ENCODE measurements at regions not wholly inside any gene's neighbourhood (a gene's known extent, or its start where the extent isn't known, plus 50 kb on each side); places are given as distances from the start of the nearest gene placed in this dataset.
"Not testable (repeated sequence)": the region's sequence is repeated elsewhere in the genome, so short reads cannot be mapped to it uniquely, and the experiment has no call there.

GRCh38 chr9:63785059-63785458 lies 1500.0 kb downstream of the FOXD4L5 start:
- H3K27me3 ChIP-seq (replicated peaks in 1 of 4; ENCODE audit: control extremely low read depth in 1 of 4, control insufficient read depth in 3 of 4, insufficient read depth in 4 of 4, low read length in 3 of 4); H3K36me3 ChIP-seq (replicated peaks in 1 of 2; ENCODE audit: control extremely low read depth in 1 of 2, control insufficient read depth in 1 of 2, extremely low read depth in 1 of 2, insufficient read depth in 2 of 2, low read length in 1 of 2); ATAC-seq (ENCODE audit: low read depth); H3K4me2 ChIP-seq (replicated peaks; ENCODE audit: low read depth, low read length, poor library complexity, severe bottlenecking); H3K9me3 ChIP-seq (ENCODE audit: control extremely low read depth in 1 of 3, control insufficient read depth in 2 of 3, insufficient read depth in 1 of 3, low read length in 2 of 3); H3K9ac ChIP-seq (ENCODE audit: low read length); H3K27me3 Mint-ChIP-seq; intact Hi-C loops (cut with micrococcal nuclease); H2AFZ ChIP-seq (ENCODE audit: insufficient read depth, low read depth, low read length, poor library complexity, severe bottlenecking); H3K79me2 ChIP-seq (ENCODE audit: control insufficient read depth, insufficient read depth, low read length); H3K4me3 ChIP-seq (ENCODE audit: control extremely low read depth in 1 of 5, extremely low read depth in 1 of 5, insufficient read depth in 1 of 5, low read depth in 2 of 5, low read length in 4 of 5); POLR2A ChIA-PET; H3K4me1 ChIP-seq (ENCODE audit: control insufficient read depth in 2 of 2, insufficient read depth in 2 of 2, low read length in 2 of 2); CTCF ChIA-PET; H3K4me1 Mint-ChIP-seq; H4K20me1 ChIP-seq (ENCODE audit: control insufficient read depth, insufficient read depth, low read length, poor library complexity, severe bottlenecking); H3K27ac Mint-ChIP-seq; H3K4me3 Mint-ChIP-seq; H3K9me3 Mint-ChIP-seq (ENCODE audit: insufficient read depth); DNase-seq; H3K27ac ChIP-seq (ENCODE audit: low read length in 2 of 2): not testable (repeated sequence)
- 82% methylated on average over 8 of the region's 15 CpGs for WGBS (ENCODE audit: insufficient coverage)

- 81% methylated on average over 8 of the region's 21 CpGs for WGBS (ENCODE audit: insufficient coverage)
- H2AFZ ChIP-seq (ENCODE audit: insufficient read depth, low read depth, low read length, poor library complexity, severe bottlenecking); H3K4me3 Mint-ChIP-seq; H4K20me1 ChIP-seq (ENCODE audit: control insufficient read depth, insufficient read depth, low read length, poor library complexity, severe bottlenecking); H3K4me2 ChIP-seq (replicated peaks; ENCODE audit: low read depth, low read length, poor library complexity, severe bottlenecking); ATAC-seq (ENCODE audit: low read depth); intact Hi-C loops (cut with micrococcal nuclease); H3K79me2 ChIP-seq (ENCODE audit: control insufficient read depth, insufficient read depth, low read length); H3K9me3 ChIP-seq (ENCODE audit: control extremely low read depth in 1 of 3, control insufficient read depth in 2 of 3, insufficient read depth in 1 of 3, low read length in 2 of 3); H3K4me1 ChIP-seq (ENCODE audit: control insufficient read depth in 2 of 2, insufficient read depth in 2 of 2, low read length in 2 of 2); H3K4me3 ChIP-seq (ENCODE audit: control extremely low read depth in 1 of 5, extremely low read depth in 1 of 5, insufficient read depth in 1 of 5, low read depth in 2 of 5, low read length in 4 of 5); H3K9me3 Mint-ChIP-seq (ENCODE audit: insufficient read depth); H3K27ac ChIP-seq (ENCODE audit: low read length in 2 of 2); CTCF ChIA-PET; H3K4me1 Mint-ChIP-seq; POLR2A ChIA-PET; H3K27ac Mint-ChIP-seq; H3K27me3 ChIP-seq (replicated peaks in 1 of 4; ENCODE audit: control extremely low read depth in 1 of 4, control insufficient read depth in 3 of 4, insufficient read depth in 4 of 4, low read length in 3 of 4); H3K36me3 ChIP-seq (replicated peaks in 1 of 2; ENCODE audit: control extremely low read depth in 1 of 2, control insufficient read depth in 1 of 2, extremely low read depth in 1 of 2, insufficient read depth in 2 of 2, low read length in 1 of 2); H3K9ac ChIP-seq (ENCODE audit: low read length); H3K27me3 Mint-ChIP-seq; DNase-seq: not testable (repeated sequence)
Measured at GRCh38 chr9:63784421-63784820, 1500.6 kb downstream of the FOXD4L5 start.

GRCh38 chr9:63781817-63782439 lies 1503.1 kb downstream of the FOXD4L5 start:
- H4K20me1 ChIP-seq (ENCODE audit: control insufficient read depth, insufficient read depth, low read length, poor library complexity, severe bottlenecking); POLR2A ChIA-PET; H3K4me3 Mint-ChIP-seq; H3K27ac Mint-ChIP-seq; CTCF ChIA-PET; H3K9me3 Mint-ChIP-seq (ENCODE audit: insufficient read depth); H3K27me3 Mint-ChIP-seq; H3K4me1 ChIP-seq (ENCODE audit: control insufficient read depth in 2 of 2, insufficient read depth in 2 of 2, low read length in 2 of 2); ATAC-seq (ENCODE audit: low read depth); H3K27me3 ChIP-seq (replicated peaks in 1 of 4; ENCODE audit: control extremely low read depth in 1 of 4, control insufficient read depth in 3 of 4, insufficient read depth in 4 of 4, low read length in 3 of 4); H3K4me1 Mint-ChIP-seq; H3K27ac ChIP-seq (ENCODE audit: low read length in 2 of 2); DNase-seq; H3K79me2 ChIP-seq (ENCODE audit: control insufficient read depth, insufficient read depth, low read length); H3K9ac ChIP-seq (ENCODE audit: low read length); H3K4me2 ChIP-seq (replicated peaks; ENCODE audit: low read depth, low read length, poor library complexity, severe bottlenecking); H3K4me3 ChIP-seq (ENCODE audit: control extremely low read depth in 1 of 5, extremely low read depth in 1 of 5, insufficient read depth in 1 of 5, low read depth in 2 of 5, low read length in 4 of 5); H2AFZ ChIP-seq (ENCODE audit: insufficient read depth, low read depth, low read length, poor library complexity, severe bottlenecking); intact Hi-C loops (cut with micrococcal nuclease); H3K36me3 ChIP-seq (replicated peaks in 1 of 2; ENCODE audit: control extremely low read depth in 1 of 2, control insufficient read depth in 1 of 2, extremely low read depth in 1 of 2, insufficient read depth in 2 of 2, low read length in 1 of 2); H3K9me3 ChIP-seq (ENCODE audit: control extremely low read depth in 1 of 3, control insufficient read depth in 2 of 3, insufficient read depth in 1 of 3, low read length in 2 of 3): not testable (repeated sequence)
- WGBS (ENCODE audit: insufficient coverage) = 45% methylated on average over 6 of the region's 33 CpGs

- ATAC-seq (ENCODE audit: low read depth) (peak; percentile 100), DNase-seq (peak; percentile 61)
- H3K4me2 ChIP-seq (replicated peaks; ENCODE audit: low read depth, low read length, poor library complexity, severe bottlenecking); H3K4me1 Mint-ChIP-seq; H3K27me3 Mint-ChIP-seq; H3K4me3 ChIP-seq (ENCODE audit: control extremely low read depth in 1 of 5, extremely low read depth in 1 of 5, insufficient read depth in 1 of 5, low read depth in 2 of 5, low read length in 4 of 5); H3K27ac ChIP-seq (ENCODE audit: low read length in 2 of 2); H3K4me3 Mint-ChIP-seq; H3K9ac ChIP-seq (ENCODE audit: low read length); CTCF ChIA-PET; H3K27ac Mint-ChIP-seq; H3K27me3 ChIP-seq (replicated peaks in 1 of 4; ENCODE audit: control extremely low read depth in 1 of 4, control insufficient read depth in 3 of 4, insufficient read depth in 4 of 4, low read length in 3 of 4); H3K9me3 ChIP-seq (ENCODE audit: control extremely low read depth in 1 of 3, control insufficient read depth in 2 of 3, insufficient read depth in 1 of 3, low read length in 2 of 3); H3K79me2 ChIP-seq (ENCODE audit: control insufficient read depth, insufficient read depth, low read length); H3K36me3 ChIP-seq (replicated peaks in 1 of 2; ENCODE audit: control extremely low read depth in 1 of 2, control insufficient read depth in 1 of 2, extremely low read depth in 1 of 2, insufficient read depth in 2 of 2, low read length in 1 of 2); intact Hi-C loops (cut with micrococcal nuclease); H3K4me1 ChIP-seq (ENCODE audit: control insufficient read depth in 2 of 2, insufficient read depth in 2 of 2, low read length in 2 of 2); H3K9me3 Mint-ChIP-seq (ENCODE audit: insufficient read depth); H2AFZ ChIP-seq (ENCODE audit: insufficient read depth, low read depth, low read length, poor library complexity, severe bottlenecking); H4K20me1 ChIP-seq (ENCODE audit: control insufficient read depth, insufficient read depth, low read length, poor library complexity, severe bottlenecking); POLR2A ChIA-PET: not testable (repeated sequence)
- WGBS (ENCODE audit: insufficient coverage) = 51% methylated on average over 35 of the region's 35 CpGs
Measured at GRCh38 chr9:63781390-63781789, 1503.6 kb downstream of the FOXD4L5 start.
